ENCODE measurements at regions not wholly inside any gene's neighbourhood (a gene's known extent, or its start where the extent isn't known, plus 50 kb on each side); places are given as distances from the start of the nearest gene placed in this dataset.
"Not testable (repeated sequence)": the region's sequence is repeated elsewhere in the genome, so short reads cannot be mapped to it uniquely, and the experiment has no call there.

DNA sequence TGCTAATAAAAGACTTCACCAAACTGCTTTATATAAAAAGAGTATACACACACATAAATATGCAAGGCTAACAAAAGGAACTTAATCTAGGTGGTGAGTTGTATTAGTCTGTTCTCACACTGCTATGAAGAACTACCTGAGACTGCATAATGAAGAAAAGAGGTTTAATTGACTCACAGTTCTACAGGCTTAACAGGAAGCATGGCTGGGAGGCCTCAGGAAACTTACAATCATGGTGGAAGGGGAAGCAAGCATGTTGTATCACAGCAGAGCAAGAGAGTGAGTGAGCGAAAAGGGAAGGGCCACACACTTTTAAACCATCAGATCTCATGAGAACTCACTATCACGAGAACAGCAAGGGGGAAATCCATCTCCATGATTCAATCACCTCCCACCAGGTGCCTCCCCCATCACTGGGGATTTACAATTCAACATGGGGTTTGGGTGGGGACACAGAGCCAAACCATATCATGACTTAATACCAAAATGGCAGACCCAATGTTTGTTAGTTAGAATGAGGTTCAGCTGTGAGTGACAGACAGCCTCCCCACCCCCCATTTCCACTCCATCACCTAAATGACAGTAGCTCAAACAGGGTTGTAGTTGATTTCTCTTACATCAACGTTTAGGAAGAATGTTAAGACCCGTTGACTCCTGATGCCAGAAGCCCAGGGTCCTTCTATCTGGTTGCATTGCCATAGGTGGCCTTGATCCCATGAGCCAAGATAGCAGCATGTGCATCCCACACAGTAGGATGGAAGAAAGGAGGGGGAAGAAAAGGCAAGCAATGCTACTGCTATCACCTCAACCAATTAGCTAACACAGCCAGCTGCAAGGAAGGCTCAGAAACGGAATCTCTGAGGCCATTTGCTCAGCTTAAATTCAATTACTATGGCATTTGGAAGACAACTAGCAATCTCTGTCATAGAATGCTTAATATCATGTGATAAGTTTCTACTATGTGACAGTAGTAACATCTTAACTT, 77.0 kb downstream of the CCDC71L start:
- no peak for DNase-seq

DNA sequence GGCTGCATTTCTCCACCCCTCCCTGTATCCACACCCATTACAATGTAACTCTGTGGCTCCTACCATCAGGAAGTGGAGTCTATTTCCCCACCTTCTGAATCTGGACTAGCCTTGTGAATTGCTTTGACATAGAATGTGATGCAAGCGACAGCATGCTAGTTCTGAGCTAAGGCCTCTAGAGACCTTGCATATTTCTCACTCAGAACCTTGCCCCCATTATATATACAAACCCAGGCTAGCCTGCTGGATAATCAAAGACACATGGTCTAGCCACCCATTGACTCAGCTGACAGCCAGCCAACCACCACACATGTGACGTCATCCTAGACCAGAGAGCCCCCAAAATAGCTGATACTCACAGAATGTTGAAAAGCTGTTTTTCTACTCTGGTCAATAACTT, 77.9 kb downstream of the CCDC71L start:
- no peak for DNase-seq

DNA sequence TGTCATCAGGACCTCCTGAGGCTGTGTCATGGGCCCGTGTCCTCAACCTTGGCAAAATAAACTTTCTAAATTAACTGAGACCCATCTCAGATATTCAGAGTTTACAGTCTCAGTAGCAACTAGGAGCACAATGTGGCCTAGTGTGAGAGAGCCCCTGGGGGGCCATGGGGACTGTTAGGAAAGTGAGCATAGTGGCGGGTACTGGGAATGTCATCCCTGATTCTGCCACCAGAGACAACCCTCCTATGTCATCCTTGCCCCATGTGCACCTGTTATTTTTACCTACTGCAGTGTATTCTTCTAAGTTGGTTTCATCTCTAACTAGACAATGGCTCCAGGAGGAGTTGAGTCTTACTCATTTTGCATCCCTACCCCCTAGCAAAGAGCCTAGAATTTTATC, 78.6 kb downstream of the CCDC71L start:
- no peak for DNase-seq

GRCh38 chr7:106579086-106579485, 81.9 kb downstream of the CCDC71L start:
- DNase-seq = not testable (repeated sequence)

- no peak for DNase-seq
Observed at GRCh38 chr7:106575138-106575823, 85.7 kb downstream of the CCDC71L start.

- DNase-seq = no peak
Observed at GRCh38 chr7:106573738-106574137, 87.2 kb downstream of the CCDC71L start.

- no peak for DNase-seq
Observed at GRCh38 chr7:106573125-106573663, 87.8 kb downstream of the CCDC71L start.

GRCh38 chr7:106572394-106573124, 88.4 kb downstream of the CCDC71L start:
- no peak for DNase-seq

- no peak for DNase-seq
Observed at GRCh38 chr7:106571563-106571962, 89.4 kb downstream of the CCDC71L start.

GRCh38 chr7:106570948-106571418, 90.0 kb downstream of the CCDC71L start:
- DNase-seq = no peak

GRCh38 chr7:106570146-106570545, 90.8 kb downstream of the CCDC71L start:
- DNase-seq = no peak

- DNase-seq = no peak
Observed at GRCh38 chr7:106569500-106569929, 91.4 kb downstream of the CCDC71L start.

DNA sequence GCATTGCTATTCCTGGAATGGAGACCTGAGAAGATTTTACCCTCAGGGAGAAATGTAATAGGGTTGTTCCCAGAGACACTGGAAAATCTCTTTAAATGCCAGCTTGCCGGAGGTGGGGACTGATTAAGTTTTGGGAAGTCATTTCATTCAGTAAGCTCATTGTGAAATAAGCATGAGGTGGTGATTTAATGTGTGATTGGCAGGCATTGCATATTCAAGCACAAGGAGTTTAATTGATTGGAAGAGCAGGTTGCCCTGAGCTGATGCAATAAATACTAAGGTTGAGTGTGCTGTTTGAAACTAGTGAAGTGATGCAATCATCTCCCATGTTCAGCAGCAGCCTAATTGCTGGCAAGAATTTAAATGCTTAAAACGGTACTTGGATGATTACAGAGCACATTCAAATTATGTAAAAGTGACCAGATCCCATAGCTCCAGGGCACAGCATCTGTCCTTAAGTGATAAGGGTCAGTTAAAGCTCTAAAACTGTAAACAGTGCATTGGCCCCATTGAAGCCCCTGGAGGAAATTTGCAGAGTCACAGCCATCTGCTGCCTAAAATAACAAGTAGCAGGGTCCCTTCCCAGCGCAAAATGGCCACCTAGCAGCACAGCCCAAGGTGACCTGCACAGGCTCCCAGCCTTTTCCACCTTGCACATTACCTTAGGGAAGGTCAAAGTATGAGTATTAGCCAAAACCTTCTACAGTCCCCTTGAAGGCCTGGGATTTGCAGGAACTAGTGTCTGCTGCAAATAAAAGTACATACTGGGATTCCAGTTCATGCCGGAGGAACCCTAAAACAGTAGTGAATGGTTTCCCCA, 92.1 kb downstream of the CCDC71L start:
- no peak for DNase-seq

GRCh38 chr7:106568002-106568679, 92.8 kb downstream of the CCDC71L start:
- no peak for DNase-seq

DNA sequence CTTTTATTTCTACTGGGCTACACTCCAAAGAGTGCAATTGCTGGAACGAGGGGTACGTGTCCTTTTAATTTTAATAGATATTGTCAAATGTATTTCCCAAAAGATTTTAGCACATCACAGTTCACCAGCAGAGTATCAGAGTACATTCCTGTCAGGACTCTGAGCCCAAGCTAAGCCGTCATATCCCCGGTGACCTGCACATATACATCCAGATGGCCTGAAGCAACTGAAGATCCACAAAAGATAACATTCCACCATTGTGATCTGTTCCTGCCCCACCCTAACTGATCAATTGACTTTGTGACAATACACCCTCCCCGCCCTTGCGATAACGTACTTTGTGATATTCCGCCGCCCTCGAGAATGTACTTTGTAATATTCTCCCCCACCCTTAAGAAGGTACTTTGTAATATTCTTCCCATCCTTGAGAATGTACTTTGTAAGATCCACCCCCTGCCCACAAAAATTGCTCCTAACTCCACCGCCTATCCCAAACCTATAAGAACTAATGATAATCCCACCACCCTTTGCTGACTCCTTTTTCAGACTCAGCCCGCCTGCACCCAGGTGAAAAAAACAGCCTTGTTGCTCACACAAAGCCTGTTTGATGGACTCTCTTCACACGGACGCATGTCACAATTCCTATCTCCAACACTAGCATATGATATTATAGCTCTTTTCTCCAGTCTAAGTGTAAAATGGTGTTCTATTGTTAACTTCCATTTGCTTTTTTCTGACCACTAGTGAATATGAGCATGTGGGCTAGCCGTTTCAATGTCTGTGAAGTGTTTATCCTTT, 93.6 kb downstream of the CCDC71L start:
- DNase-seq = not testable (repeated sequence)

GRCh38 chr7:106566672-106567071, 94.3 kb downstream of the CCDC71L start:
- DNase-seq = no peak

- no peak for DNase-seq
Observed at GRCh38 chr7:106566196-106566595, 94.8 kb downstream of the CCDC71L start.

DNA sequence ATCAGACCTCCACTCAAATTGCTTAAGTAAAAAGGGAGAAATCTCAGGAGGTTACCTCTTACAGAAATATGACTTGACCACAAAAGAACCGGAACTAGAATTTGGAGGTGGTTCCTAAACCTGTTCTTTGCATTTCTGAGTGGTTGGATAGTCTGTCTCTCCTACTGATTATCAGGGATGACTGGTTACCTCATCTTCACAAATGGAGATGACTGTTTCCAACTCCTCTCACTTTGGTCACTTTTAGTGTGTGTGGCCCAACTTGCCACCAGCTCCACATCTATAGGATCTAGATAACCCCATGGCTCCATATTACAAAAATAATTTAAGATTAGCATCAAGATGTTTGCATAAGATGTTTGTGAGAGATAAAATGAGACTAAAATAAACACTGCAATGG, 95.5 kb downstream of the CCDC71L start:
- DNase-seq = no peak

DNA sequence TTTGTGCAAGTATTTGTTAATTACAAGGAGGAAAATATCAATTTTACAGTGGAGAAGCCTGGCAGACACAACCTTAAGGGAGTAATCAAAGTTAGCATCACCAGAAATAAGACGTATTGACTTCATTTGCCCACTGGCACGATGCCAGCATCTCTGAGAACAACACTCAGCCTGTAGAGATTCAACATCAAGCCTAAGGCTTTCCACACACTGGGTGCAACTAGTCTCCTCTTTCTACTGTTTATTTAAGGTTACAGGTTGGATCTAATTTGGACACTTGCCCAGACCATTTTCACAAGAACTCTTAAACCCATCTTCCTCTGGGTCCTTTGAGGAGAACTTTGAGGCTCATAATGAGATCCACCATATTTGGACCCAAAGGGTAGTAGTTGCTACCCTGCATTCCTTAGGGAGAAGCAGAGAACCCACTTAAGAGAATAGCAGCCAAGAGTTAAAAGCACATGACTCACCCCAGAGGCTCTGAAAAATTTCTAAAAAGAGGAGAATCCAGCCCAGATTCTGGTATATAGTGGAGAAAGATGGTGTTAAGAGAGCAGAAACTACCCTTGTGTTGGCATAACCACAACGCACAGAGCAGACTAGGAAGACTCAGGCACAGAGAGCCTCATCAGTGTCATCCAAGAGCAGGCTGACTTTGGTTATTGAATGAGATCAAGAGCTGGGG, 97.3 kb downstream of the CCDC71L start:
- DNase-seq = no peak

All from GDM1 (cell line).